H7 (cell line): ENCODE measurements at regions not wholly inside any gene's neighbourhood (a gene's known extent, or its start where the extent isn't known, plus 50 kb on each side); places are given as distances from the start of the nearest gene placed in this dataset.

Source experiments
- DNase-seq: peaks from one replicate; pipeline ENCODE4 v3.0.0; 2012
- H3K27me3 ChIP-seq: 2 replicates; pipeline ENCODE4 v1.6.0; 2011; ENCODE audit warnings: mild to moderate bottlenecking, low read length; ENCODE audit not compliant: control insufficient read depth, insufficient read depth
- H3K36me3 ChIP-seq: replicated peaks from 2 replicates; pipeline ENCODE4 v1.5.1; 2011; ENCODE audit warnings: low read length; ENCODE audit not compliant: control insufficient read depth, insufficient read depth
- H3K4me3 ChIP-seq: 2 replicates; pipeline ENCODE4 v1.5.1; 2011; ENCODE audit warnings: low read depth, mild to moderate bottlenecking, control low read depth, low read length, moderate library complexity; ENCODE audit not compliant: insufficient read depth

DNA sequence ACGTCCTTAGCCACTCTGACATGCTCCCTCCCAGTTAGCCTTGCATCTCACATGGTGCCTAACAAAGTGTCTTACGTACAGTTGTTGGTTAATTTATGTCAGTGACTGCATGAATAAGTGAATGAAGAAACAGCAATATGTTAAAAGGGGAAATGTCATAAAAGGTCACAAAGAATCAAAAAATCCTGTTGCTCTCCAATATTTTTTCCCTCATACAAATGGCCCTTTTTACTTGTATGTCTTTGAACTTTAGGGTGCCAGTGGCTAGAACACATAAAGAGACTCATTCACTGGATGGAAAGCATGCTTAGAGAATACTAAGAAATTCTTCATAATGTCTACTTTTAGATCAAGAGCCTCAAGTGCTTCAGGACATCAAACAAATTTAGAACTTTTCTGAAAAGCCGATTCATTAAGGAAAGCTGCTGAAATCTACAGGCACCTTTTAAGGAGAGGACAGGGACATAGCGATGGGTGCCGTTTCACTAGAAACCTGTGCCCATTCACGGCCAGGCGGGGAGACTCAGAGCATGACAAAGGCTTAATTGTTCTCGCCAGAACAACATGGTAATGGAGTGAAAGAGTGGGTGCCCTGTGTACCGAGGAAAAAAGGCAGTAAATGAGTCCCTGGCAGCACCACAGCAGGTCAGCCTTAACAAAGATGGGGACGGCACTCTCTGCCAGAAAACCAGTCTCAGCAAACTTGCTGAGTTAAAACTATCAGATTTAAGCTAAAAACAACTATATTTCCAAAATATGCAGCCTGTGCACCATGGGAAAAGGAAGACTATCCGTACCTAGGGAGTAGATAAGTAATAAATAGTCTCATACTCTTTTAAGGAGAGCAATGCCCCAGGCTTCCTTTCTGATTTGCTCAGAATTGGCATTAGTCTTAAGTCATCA lies 71.6 kb upstream of the SPTBN1 start:
- H3K36me3 ChIP-seq = no peaks in the 10 kb centered on the region
- no peak overlapping the region for H3K4me3 ChIP-seq
- peak; percentile 21 for DNase-seq
- H3K27me3 ChIP-seq = no peaks in the 10 kb centered on the region

DNA sequence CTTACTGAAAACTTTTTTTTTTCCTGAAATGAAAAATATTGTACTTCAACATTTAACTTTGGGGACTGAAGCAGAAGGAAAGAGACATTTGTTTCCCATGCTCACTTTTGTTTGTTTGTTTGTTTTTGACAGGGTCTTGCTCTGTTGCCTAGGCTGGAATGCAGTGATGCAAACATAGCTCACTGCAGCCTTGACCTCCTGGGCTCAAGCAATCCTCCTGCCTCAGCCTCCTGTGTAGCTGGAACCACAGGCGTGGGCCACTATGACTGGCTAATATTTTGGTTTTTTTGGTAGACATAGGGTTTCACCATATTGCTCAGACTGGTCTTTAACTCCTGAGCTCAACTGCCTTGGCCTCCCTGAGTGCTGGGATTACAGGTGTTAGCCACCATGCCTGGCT lies 70.9 kb upstream of the SPTBN1 start:
- Histone ChIP-seq H3K4me3 (no peak overlapping the region), H3K36me3 (no peaks in the 10 kb centered on the region), H3K27me3 (no peaks in the 10 kb centered on the region)
- DNase-seq = no peak

DNA sequence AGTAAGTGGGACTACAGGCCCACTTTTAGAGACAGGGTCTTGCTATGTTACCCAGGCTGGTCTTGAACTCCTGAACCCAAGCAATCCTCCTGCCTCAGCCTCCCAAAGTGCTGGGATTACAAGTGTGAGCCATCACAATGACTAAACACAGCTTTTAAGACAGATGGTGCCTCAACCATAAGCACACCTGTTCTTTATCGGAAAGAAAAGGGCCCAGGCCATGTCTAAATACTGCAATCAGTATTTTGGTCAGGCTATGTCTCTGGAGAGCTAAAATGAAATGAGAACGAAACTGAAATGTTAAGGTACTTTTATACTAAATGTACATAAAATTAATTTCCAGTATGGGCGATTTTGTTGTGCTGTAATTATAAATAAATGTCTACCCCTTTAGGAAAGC lies 69.5 kb upstream of the SPTBN1 start:
- no peak overlapping the region for H3K4me3 ChIP-seq
- H3K36me3 ChIP-seq = no peaks in the 10 kb centered on the region
- H3K27me3 ChIP-seq = no peaks in the 10 kb centered on the region
- no peak for DNase-seq

DNA sequence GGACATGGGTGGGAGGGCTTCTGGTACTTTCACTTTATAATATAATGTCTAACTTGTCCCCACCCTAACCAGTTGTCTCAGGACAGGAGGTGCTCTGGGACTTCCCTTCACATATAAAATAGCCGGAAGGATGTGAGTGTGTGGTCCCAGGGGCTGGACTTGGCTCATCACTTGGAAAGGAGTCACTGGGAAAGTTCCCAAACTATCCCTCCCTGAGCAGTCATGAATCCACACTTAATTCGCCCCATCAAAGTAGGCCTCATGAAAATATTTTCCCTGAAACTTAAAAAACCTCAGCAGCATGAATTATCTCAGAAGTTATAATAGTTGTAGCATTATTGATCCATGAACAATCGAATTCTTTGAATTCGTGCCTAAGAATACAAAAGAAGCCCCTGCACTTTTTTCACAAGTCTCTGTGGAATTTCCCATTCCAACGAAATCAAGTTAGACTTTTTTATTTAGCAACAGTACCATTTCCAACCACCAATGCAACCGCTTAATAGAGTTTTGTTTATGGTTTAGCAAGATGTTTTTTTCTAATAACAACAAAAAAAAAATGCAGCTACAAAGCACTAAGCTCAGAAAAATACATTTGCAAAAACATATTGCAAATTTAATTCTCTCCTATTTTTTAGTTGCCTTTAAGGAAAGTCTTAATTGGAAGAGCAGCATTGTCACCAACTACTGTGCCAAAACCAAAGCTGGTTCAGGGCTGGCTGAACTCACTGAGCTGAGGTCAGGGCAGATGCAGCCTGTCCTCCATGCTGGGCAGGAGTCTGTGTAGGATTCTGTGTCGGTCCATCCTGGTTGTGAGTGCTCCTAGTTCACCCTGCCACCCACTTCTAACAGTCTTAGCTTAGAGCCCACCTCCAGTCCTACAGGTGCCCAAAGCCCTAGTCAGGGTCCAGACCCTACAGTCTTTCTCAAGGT lies 68.8 kb upstream of the SPTBN1 start:
- no peak overlapping the region for H3K4me3 ChIP-seq
- no peak for DNase-seq
- no peaks in the 10 kb centered on the region for H3K27me3 ChIP-seq
- H3K36me3 ChIP-seq = no peaks in the 10 kb centered on the region

DNA sequence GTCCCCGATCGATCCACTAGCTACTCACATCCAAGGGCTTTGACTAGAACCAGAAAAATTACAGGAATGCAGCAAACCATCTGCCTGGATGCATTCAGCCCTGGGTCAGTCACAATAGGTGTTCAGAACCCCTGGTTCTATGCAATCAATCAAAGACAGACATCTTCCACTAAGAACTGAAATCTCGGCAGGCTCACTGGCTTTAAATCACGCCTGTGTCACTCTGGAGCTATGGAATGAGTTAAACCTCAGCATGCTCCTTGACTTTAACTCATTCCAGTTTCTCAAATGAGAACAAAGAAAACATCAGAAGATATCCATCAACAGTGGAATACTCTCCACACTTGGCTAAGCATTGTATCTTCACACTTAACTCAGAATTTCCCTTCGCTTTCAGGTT lies 68.1 kb upstream of the SPTBN1 start:
- no peak for DNase-seq
- Histone ChIP-seq H3K27me3 (no peaks in the 10 kb centered on the region), H3K36me3 (no peaks in the 10 kb centered on the region), H3K4me3 (no peak overlapping the region)

DNA sequence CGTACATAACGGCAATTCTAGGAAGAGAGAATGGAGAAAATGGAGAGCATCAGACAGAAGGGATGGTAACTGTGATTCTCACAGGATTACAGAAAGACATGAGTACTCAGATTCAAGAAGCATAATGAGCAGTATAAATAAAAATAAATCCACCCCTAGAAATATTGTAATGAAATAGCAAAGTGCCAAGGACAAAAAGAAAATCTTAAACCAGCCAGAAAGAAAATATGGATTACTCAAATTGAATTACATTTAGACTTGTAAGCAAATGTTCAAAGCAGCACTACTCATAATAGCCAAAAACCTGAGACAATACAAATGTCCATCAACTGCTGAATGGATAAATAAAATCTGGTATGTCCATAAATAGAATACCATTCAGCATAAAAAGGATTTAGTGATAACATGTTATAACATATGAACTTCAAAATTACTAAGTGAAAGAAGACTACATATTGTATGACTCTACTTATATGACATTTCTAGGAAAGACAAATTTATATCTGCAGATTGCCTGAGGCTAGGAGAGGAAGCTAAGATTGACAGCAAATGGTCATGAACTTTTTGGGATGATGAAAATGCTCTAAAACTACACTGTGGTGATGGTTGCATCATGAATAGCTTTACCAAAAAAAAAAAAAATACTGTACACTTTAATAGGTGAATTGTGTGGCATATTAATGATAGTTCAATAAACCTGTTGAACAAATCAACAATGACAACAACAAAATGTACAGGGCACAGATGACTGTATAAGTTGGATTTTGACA lies 63.4 kb upstream of the SPTBN1 start:
- no peaks in the 10 kb centered on the region for H3K27me3 ChIP-seq
- no peak overlapping the region for H3K4me3 ChIP-seq
- no peaks in the 10 kb centered on the region for H3K36me3 ChIP-seq
- no peak for DNase-seq

DNA sequence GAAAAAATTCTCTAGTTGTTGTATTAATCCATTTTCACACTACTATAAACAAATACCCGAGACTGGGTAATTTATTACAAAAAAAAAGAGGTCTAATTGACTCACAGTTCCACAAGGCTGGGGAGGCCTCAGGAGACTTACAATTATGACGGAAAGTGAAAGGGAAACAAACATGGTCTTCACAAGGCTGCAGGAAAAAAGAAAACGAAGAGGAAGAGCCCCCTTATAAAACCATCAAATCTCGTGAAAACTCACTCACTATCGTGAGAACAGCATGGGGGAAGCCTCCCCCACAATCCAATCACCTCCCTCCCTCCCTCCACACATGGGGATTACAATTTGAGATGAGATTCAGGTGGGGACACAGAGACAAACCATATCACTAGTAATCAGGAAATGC lies 61.7 kb upstream of the SPTBN1 start:
- no peak for DNase-seq
- Histone ChIP-seq H3K27me3 (no peaks in the 10 kb centered on the region), H3K4me3 (no peak overlapping the region), H3K36me3 (no peaks in the 10 kb centered on the region)

DNA sequence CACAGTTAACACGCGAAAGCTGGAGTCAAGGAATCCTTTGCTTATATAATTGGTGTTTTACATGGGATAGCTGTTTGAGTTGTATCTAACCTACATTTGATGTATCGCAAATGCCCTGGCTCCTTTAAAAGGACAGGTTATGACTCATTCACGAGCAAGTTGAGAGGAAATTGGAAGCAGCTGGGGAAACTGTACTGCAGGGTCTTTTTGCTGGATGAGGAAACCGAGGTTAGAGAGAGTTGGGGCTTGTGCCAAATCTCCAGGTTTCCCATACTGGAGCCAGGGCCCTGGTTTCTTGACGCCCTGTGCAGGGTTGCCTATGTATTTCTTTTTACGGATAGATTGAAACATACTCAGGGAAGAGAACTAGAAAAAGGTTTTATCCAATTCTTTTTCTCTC lies 60.0 kb upstream of the SPTBN1 start:
- DNase-seq = no peak
- H3K27me3 ChIP-seq = no peaks in the 10 kb centered on the region
- H3K36me3 ChIP-seq = no peaks in the 10 kb centered on the region
- no peak overlapping the region for H3K4me3 ChIP-seq

DNA sequence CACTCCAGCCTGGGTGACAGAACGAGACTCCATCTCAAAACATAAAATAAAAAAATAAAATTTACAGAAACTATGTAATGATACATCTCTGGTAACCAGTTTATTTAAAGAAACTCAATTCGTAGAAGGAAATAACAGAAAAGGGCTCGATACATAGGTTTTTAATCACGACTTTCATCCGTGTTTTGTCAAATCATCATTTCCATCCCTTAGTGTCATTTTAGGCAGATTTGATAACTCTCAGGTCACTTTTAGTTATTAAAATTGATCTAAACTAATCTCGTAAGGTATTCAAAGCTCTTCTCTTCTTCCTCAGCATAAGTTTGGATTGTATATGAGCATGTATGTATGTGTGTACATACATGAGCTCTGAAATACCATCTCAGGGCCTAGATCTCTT lies 59.3 kb upstream of the SPTBN1 start:
- no peak overlapping the region for H3K4me3 ChIP-seq
- H3K36me3 ChIP-seq = no peaks in the 10 kb centered on the region
- H3K27me3 ChIP-seq = no peaks in the 10 kb centered on the region
- DNase-seq = no peak

DNA sequence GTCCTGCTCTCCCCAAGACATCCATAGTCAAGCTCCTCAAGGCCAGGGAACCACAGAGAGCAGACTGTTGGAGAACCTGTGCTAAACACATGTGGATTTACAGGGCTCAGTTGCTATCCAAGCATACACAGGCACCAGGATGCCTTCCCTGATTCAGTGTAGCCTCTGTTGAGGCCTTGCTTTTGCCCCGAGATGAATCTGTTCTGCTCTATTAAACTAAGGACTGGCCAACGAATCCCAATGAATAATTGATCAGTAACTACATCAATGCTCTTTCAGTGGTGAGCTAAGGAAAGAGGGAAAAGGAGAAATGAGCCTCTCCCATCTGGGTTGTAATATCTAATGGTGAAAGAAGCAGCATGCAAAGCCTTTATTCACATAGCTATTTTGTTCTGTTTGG lies 58.7 kb upstream of the SPTBN1 start:
- DNase-seq = no peak
- Histone ChIP-seq H3K4me3 (no peak overlapping the region), H3K27me3 (no peaks in the 10 kb centered on the region), H3K36me3 (no peaks in the 10 kb centered on the region)

DNA sequence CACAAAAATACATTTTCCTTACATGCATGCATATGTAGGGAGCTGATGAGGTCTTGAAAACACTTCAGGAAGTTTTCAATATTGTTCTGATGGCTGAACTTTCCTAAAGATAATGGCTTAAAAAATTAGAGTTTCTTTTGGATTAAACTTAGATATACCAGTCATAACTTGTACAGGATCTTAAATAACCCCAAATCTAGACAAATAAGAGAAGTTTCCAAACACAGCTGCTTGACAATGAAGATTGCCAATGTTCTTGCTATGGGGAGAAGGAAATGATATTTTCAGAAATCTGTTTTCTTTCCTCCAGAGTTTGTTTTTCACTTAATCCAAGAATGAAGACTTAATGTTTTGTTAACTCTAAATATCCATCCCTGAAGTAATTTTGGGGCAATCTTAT lies 54.6 kb upstream of the SPTBN1 start:
- no peaks in the 10 kb centered on the region for H3K36me3 ChIP-seq
- no peak for DNase-seq
- no peak overlapping the region for H3K4me3 ChIP-seq
- no peaks in the 10 kb centered on the region for H3K27me3 ChIP-seq

DNA sequence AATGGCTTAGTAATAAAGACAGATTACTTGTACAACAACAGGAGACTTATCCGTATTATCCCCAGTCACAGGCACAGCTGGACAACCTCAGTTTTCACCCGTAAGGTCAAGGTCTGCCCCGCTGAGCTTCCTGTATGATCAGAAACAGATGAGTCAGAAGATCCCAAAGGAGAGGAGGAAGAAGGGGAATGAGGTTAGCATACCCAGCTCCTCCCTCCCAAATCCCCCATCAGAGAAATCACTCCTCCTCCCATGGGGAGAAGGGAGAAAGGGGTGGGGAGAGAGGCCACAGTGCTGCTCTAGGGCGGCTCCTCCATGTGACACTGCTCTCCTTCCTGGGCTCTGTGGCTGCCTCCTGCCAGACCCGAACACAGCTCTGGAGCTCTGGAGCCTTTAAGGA lies 53.8 kb upstream of the SPTBN1 start:
- peak; percentile 13 for DNase-seq
- Histone ChIP-seq H3K4me3 (no peak overlapping the region), H3K36me3 (no peaks in the 10 kb centered on the region), H3K27me3 (no peaks in the 10 kb centered on the region)

DNA sequence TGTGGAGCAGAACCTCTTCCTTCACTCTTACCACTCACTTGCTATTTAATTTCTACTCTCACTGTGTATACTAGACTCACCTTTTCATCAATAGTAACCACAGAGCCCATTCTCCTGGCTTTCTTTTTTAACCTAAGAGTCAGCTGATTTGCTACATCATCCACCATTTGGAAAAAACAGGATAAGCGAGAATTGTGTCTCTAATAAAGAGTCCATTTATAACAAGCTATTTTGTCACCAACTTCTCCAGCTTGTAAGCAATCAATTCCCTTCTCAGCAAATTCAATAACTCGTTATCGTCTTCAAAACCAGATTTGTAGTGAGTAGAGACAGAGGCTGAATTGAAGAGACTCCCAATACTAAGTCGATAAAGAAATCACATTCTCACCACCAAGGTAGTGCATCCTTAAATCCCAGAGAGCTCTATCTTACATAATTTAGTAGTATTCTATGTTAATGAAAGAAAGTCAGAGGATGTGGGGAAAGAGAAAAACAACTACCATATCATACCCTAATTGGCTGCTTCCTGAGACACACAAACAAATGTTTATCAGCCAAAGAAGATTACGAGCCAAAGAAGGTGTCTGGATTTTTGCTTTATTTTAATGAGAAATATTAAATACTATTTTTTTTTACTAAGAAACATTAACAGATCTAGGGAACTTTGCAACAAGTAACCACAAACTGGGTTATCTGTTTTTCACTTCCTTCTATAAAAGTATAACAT lies 52.5 kb upstream of the SPTBN1 start:
- no peaks in the 10 kb centered on the region for H3K27me3 ChIP-seq

DNA sequence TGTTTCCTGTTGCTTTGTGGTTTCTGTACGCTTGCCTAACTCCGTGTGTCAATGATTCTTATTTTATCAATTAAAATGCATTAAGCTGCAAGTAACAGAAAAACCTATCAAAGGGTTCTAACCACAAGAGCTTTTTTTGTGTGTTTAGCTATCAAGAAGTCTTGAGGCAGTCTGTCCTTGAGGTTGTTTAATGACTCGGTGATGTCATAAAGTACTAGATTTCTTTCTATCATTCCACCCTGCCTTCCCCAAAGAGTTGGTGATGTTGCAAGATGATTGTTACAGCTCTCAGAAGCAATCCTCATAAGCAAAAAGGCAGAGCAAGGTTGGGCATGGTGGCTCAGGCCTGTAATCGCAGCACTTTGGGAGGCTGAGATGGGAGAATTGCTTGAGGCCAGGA lies 51.9 kb upstream of the SPTBN1 start:
- DNase-seq = no peak
- no peaks in the 10 kb centered on the region for H3K36me3 ChIP-seq
- H3K27me3 ChIP-seq = no peaks in the 10 kb centered on the region
- no peak overlapping the region for H3K4me3 ChIP-seq

More for the DNA sequence above, 52.5 kb upstream of the SPTBN1 start:
- Histone ChIP-seq H3K4me3 (no peak overlapping the region), H3K36me3 (no peaks in the 10 kb centered on the region)
- no peak for DNase-seq
